ENCODE measurements at regions not wholly inside any gene's neighbourhood (a gene's known extent, or its start where the extent isn't known, plus 50 kb on each side); places are given as distances from the start of the nearest gene placed in this dataset.
"Not testable (repeated sequence)": the region's sequence is repeated elsewhere in the genome, so short reads cannot be mapped to it uniquely, and the experiment has no call there.

- not testable (repeated sequence) for TF ChIP-seq CTCF (conservative IDR thresholded peaks at IDR 0.05; ENCODE audit: low read length); EZH2phosphoT487 (IDR thresholded peaks at IDR 0.05; ENCODE audit: borderline replicate concordance)
Measured at GRCh38 chr17:30602396-30602795, 125.2 kb downstream of the GOSR1 start.

All from Loucy (cell line).